Caco-2 (cell line): ENCODE measurements at regions not wholly inside any gene's neighbourhood (a gene's known extent, or its start where the extent isn't known, plus 50 kb on each side); places are given as distances from the start of the nearest gene placed in this dataset.

Experiments used
- BruUV-seq: library from RNA; stranded (reverse); fragments of 400-500 nt; replicated peaks from 2 replicates; lab custom pipeline; 2021; lab: Mats Ljungman, UMichigan
- CTCF ChIA-PET: fragments of 300-600 bp; sonication (Branson Sonifier 250); formaldehyde crosslinking; loops from one replicate; lab custom pipeline; 2022; ENCODE audit warnings: antibody characterized with exemption; lab: Charles Lee
- POLR2A ChIA-PET: fragments of 300-600 bp; sonication (Branson Sonifier 250); formaldehyde crosslinking; loops from one replicate; lab custom pipeline; 2022; ENCODE audit warnings: antibody characterized with exemption; lab: Charles Lee
- DNase-seq, 2 experiments: peaks; one replicate each; pipeline versions ENCODE4 v3.0.0 to v3.0.0-alpha.2; 2020 to 2022
- H3K27me3 ChIP-seq: replicated peaks from 2 replicates; pipeline ENCODE4 v1.6.0; 2011; ENCODE audit warnings: low read length; ENCODE audit not compliant: control insufficient read depth, insufficient read depth
- H3K36me3 ChIP-seq: 2 replicates; pipeline ENCODE4 v1.5.1; 2011; ENCODE audit warnings: low read length; ENCODE audit not compliant: control insufficient read depth, insufficient read depth
- H3K4me1 ChIP-seq: fragments of 250-450 bp; sonication (Bioruptor Pico); 2 replicates; pipeline ENCODE4 v1.5.1; 2020; ENCODE audit warnings: mild to moderate bottlenecking
- H3K4me3 ChIP-seq: 2 replicates; pipeline ENCODE4 v1.5.1; 2011; ENCODE audit warnings: low read depth, mild to moderate bottlenecking, control low read depth, low read length
- H3K9me3 ChIP-seq: fragments of 250-450 bp; sonication (Bioruptor Pico); 2 replicates; pipeline ENCODE4 v1.5.1; 2020; ENCODE audit warnings: mild to moderate bottlenecking, moderate library complexity
- H3K27ac Mint-ChIP-seq: one replicate; pipeline ENCODE4 v1.8.0; 2022; ENCODE audit warnings: mixed read lengths; ENCODE audit not compliant: unreplicated experiment
- H3K27me3 Mint-ChIP-seq: one replicate; pipeline ENCODE4 v1.8.0; 2022; ENCODE audit warnings: mixed read lengths; ENCODE audit not compliant: insufficient read depth, unreplicated experiment
- H3K36me3 Mint-ChIP-seq: one replicate; pipeline ENCODE4 v1.8.0; 2022; ENCODE audit warnings: mild to moderate bottlenecking, mixed read lengths; ENCODE audit not compliant: insufficient read depth, unreplicated experiment
- H3K4me1 Mint-ChIP-seq: one replicate; pipeline ENCODE4 v1.8.0; 2022; ENCODE audit warnings: low read depth, mixed read lengths; ENCODE audit not compliant: unreplicated experiment
- H3K4me3 Mint-ChIP-seq: one replicate; pipeline ENCODE4 v1.8.0; 2022; ENCODE audit warnings: mild to moderate bottlenecking, moderate library complexity, mixed read lengths; ENCODE audit not compliant: unreplicated experiment
- H3K9me3 Mint-ChIP-seq: one replicate; pipeline ENCODE4 v1.8.0; 2022; ENCODE audit warnings: mixed read lengths; ENCODE audit not compliant: unreplicated experiment
- intact Hi-C: fragments of 100-400 bp; cut with micrococcal nuclease; formaldehyde crosslinking; loops from one replicate; pipeline ENCODE4 v1.10.0; 2022; ENCODE audit not compliant: unreplicated experiment
- TF ChIP-seq, protein P1 (sequence below), 2 experiments: fragments of 200-600 bp in 1 of 2; IDR thresholded peaks; 1 replicate in 1 of 2; 2 replicates in 1 of 2; pipeline versions ENCODE4 v1.5.1 to v1.8.0; 2011 to 2022; ENCODE audit warnings: antibody characterized with exemption in 1 of 2, control low read depth in 1 of 2, inconsistent platforms in 1 of 2, low read depth in 1 of 2, low read length in 1 of 2, mild to moderate bottlenecking in 1 of 2, moderate library complexity in 1 of 2; ENCODE audit not compliant: insufficient read depth in 1 of 2, severe bottlenecking in 1 of 2, unreplicated experiment in 1 of 2

DNA sequence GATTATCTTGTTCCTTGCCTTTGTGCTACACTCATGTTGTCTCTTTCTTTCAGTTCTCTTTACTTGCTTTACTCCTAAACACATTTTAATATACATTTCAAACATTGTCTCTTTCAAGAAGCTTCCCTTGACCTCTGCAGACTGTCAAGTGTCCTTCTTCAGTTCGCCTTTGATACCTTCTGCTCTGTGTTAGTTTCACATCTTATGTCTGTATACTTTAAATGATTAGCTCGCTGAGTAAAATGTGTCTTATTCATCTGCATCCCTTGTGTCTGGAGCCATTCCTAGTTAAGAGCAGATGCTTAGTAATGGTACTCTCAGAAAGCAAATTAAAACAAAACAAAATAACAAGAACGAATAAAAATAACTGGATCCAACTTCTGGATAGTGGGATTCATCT, 303.3 kb downstream of the S1PR1 start:
- intact Hi-C loops, result no loop called here
- Histone ChIP-seq H3K9me3 (no peaks in the 10 kb centered on the region), H3K4me1 (no peaks in the 10 kb centered on the region), H3K4me3 (no peak overlapping the region), H3K27me3 (no peaks in the 10 kb centered on the region), H3K36me3 (no peaks in the 10 kb centered on the region)
- POLR2A ChIA-PET, result no interaction called here
- H3K27ac Mint-ChIP-seq, result no peak overlapping the region
- CTCF ChIA-PET, result no interaction called here
- no peak overlapping the region for H3K4me3 Mint-ChIP-seq
- H3K36me3 Mint-ChIP-seq, result no peaks in the 10 kb centered on the region
- no peaks in the 10 kb centered on the region for H3K27me3 Mint-ChIP-seq
- no TSS peak for BruUV-seq
- TF ChIP-seq, protein P1, sequence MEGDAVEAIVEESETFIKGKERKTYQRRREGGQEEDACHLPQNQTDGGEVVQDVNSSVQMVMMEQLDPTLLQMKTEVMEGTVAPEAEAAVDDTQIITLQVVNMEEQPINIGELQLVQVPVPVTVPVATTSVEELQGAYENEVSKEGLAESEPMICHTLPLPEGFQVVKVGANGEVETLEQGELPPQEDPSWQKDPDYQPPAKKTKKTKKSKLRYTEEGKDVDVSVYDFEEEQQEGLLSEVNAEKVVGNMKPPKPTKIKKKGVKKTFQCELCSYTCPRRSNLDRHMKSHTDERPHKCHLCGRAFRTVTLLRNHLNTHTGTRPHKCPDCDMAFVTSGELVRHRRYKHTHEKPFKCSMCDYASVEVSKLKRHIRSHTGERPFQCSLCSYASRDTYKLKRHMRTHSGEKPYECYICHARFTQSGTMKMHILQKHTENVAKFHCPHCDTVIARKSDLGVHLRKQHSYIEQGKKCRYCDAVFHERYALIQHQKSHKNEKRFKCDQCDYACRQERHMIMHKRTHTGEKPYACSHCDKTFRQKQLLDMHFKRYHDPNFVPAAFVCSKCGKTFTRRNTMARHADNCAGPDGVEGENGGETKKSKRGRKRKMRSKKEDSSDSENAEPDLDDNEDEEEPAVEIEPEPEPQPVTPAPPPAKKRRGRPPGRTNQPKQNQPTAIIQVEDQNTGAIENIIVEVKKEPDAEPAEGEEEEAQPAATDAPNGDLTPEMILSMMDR (IDR thresholded peaks at IDR 0.05; ENCODE audit: insufficient read depth in 1 of 2, low read depth in 1 of 2, low read length in 1 of 2, severe bottlenecking in 1 of 2, unreplicated experiment in 1 of 2), result no peak
- no peaks in the 10 kb centered on the region for H3K4me1 Mint-ChIP-seq
- H3K9me3 Mint-ChIP-seq, result no peaks in the 10 kb centered on the region
- DNase-seq, result no peak

DNA sequence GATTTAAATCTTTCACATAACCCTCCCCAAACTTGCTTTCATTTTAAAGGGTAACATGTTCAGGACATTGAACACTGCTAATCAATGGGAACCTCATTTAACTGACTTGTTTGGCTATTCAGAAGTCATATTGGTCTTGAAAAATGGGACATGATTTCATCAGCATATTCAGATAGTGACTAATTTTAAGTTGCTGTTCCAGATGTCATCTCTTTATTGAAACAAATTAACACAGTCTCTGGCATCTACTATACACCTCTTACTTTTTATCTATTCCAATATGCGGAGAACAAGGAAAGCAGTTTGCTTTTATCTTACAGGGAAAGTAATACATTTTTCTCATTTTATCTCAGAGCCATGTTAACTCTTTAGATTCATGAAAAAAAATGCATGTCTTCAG, 310.1 kb downstream of the S1PR1 start:
- Histone ChIP-seq H3K4me3 (no peak overlapping the region), H3K36me3 (no peaks in the 10 kb centered on the region), H3K4me1 (no peaks in the 10 kb centered on the region), H3K27me3 (no peaks in the 10 kb centered on the region), H3K9me3 (no peaks in the 10 kb centered on the region)
- no peaks in the 10 kb centered on the region for H3K4me1 Mint-ChIP-seq
- TF ChIP-seq, protein P1 (IDR thresholded peaks at IDR 0.05; ENCODE audit: insufficient read depth in 1 of 2, low read depth in 1 of 2, low read length in 1 of 2, severe bottlenecking in 1 of 2, unreplicated experiment in 1 of 2), result no peak
- intact Hi-C loops, result no loop called here
- H3K27ac Mint-ChIP-seq, result no peak overlapping the region
- BruUV-seq, result no TSS peak
- H3K27me3 Mint-ChIP-seq, result no peaks in the 10 kb centered on the region
- ChIA-PET POLR2A (no interaction called here), CTCF (no interaction called here)
- DNase-seq, result no peak
- no peaks in the 10 kb centered on the region for H3K36me3 Mint-ChIP-seq
- H3K4me3 Mint-ChIP-seq, result no peak overlapping the region
- no peaks in the 10 kb centered on the region for H3K9me3 Mint-ChIP-seq

DNA sequence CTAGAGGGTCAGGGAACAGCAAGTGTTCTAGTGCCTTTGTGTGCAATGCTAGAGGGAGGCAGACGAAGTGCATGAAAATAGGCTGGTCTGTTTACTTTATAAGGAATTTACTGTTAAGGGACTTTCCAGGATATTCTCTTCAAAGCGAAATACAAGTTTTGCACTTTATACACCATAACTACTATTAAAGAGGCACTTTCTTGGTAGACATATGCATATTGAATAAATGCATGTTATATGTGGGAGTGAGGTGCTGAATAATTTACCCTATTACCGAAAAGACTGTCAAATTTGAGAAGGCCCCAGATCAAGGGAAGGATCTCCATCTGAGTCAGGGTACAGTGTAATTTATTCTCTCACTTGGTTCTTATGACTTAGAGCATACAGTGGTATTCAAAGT, 310.5 kb downstream of the S1PR1 start:
- H3K4me3 Mint-ChIP-seq, result no peak overlapping the region
- TF ChIP-seq, protein P1 (IDR thresholded peaks at IDR 0.05; ENCODE audit: insufficient read depth in 1 of 2, low read depth in 1 of 2, low read length in 1 of 2, severe bottlenecking in 1 of 2, unreplicated experiment in 1 of 2), result no peak
- H3K27me3 Mint-ChIP-seq, result no peaks in the 10 kb centered on the region
- H3K9me3 Mint-ChIP-seq, result no peaks in the 10 kb centered on the region
- intact Hi-C loops, result no loop called here
- no peaks in the 10 kb centered on the region for H3K36me3 ChIP-seq
- no peaks in the 10 kb centered on the region for H3K9me3 ChIP-seq
- H3K4me1 ChIP-seq, result no peaks in the 10 kb centered on the region
- no peaks in the 10 kb centered on the region for H3K4me1 Mint-ChIP-seq
- BruUV-seq, result no TSS peak
- no peak overlapping the region for H3K27ac Mint-ChIP-seq
- no peaks in the 10 kb centered on the region for H3K36me3 Mint-ChIP-seq
- no peaks in the 10 kb centered on the region for H3K27me3 ChIP-seq
- ChIA-PET CTCF (no interaction called here), POLR2A (no interaction called here)
- DNase-seq, result no peak
- H3K4me3 ChIP-seq, result no peak overlapping the region
